ENCODE measurements at regions not wholly inside any gene's neighbourhood (a gene's known extent, or its start where the extent isn't known, plus 50 kb on each side); places are given as distances from the start of the nearest gene placed in this dataset.

- no peak for TF ChIP-seq CTCF (IDR thresholded peaks at IDR 0.05)
- TF ChIP-seq POLR2A (IDR thresholded peaks at IDR 0.05): no peak
These were observed 354.1 kb downstream of the PLK2 start for GRCh38 chr5:58105836-58106235.
